ENCODE measurements at regions not wholly inside any gene's neighbourhood (a gene's known extent, or its start where the extent isn't known, plus 50 kb on each side); places are given as distances from the start of the nearest gene placed in this dataset.

DNA sequence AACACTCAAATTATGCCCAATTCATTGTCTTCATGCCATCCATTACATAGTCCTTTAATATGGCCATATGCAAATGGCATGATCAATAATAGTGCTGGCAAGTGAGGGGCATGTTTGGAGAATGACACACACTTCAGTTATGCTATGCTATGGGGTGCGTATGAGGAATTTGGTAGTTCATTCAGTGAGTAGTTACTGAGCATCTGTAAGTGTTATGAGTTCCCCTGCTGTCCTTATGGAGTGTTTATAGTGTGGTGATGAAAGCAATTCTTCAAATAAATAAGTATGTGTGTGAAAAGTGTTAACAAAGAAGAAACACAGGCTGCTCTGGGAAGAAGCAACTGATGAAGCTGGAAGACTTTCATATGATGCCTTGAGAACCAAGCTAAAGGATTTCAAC, 383.7 kb upstream of the SLC14A2 start:
- no peak for TF ChIP-seq CTCF (IDR thresholded peaks at IDR 0.05 in 4 of 5, conservative IDR thresholded peaks at IDR 0.05 in 1 of 5)
- no peak for TF ChIP-seq POLR2A (IDR thresholded peaks at IDR 0.05)
